ENCODE measurements at regions not wholly inside any gene's neighbourhood (a gene's known extent, or its start where the extent isn't known, plus 50 kb on each side); places are given as distances from the start of the nearest gene placed in this dataset.
A peak's percentile ranks its signal among the peaks of the same experiment; 100 is the strongest.

DNA sequence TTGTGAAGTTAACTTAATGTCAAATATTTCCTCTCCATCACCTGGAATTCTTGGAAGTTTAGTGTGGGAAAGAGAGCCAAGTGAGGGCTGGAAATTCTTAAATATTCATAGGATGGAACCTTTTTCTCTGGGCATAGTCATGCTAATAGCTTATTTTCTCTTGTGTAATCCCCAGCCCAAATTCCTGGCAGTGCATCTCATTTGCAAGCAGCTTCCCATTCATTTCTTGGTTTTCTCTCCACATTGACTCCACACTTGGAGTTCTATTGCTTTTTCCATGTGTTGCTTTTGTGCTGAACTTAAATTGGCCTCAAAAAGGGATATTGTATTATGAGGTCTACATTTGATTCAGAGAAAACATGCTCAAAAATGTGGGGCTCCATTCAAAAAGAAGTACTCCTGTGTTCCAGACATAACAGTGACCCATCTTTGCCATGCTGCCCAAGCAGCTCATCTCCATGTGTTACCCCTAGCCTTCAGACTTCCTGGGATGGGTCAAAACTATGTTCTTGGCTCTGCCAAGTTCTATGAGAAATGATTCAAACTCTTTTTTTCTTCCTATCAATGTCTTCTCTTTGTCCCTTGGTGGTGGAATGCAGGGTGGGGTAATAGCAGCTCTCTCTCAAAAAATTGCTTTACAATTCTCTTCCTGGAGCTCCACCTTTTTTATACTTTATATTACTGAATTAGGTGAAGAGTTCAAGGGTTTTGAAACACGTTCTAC, 2471.5 kb downstream of the PCDH9 start:
- Histone ChIP-seq H3K9me3 (ENCODE audit: insufficient read depth, low read depth, low read length) (no peaks in the 10 kb centered on the region), H4K20me1 (ENCODE audit: insufficient read depth, low read length) (no peaks in the 10 kb centered on the region), H3K27ac (ENCODE audit: low read depth, low read length) (no peak overlapping the region), H3K4me1 (ENCODE audit: insufficient read depth, low read length) (no peaks in the 10 kb centered on the region), H2AFZ (ENCODE audit: low read depth, low read length) (no peak overlapping the region), H3K36me3 (ENCODE audit: insufficient read depth, low read length) (no peaks in the 10 kb centered on the region), H3K9ac (ENCODE audit: low read length) (no peak overlapping the region), H3K4me2 (ENCODE audit: low read length) (no peak overlapping the region), H3K79me2 (ENCODE audit: insufficient read depth, low read length) (no peaks in the 10 kb centered on the region), H3K27me3 (ENCODE audit: insufficient read depth, low read length) (no peaks in the 10 kb centered on the region), H3K4me3 (ENCODE audit: insufficient read depth, low read depth, low read length) (no peak overlapping the region)
- Mint-ChIP-seq H3K36me3 (ENCODE audit: low read depth, unreplicated experiment) (no peaks in the 10 kb centered on the region), H3K27ac (ENCODE audit: unreplicated experiment) (no peak overlapping the region), H3K4me1 (ENCODE audit: low read depth, unreplicated experiment) (no peaks in the 10 kb centered on the region), H3K27me3 (ENCODE audit: low read depth, unreplicated experiment) (no peaks in the 10 kb centered on the region), H3K9me3 (ENCODE audit: unreplicated experiment) (no peaks in the 10 kb centered on the region), H3K4me3 (ENCODE audit: unreplicated experiment) (no peak overlapping the region)
- TF ChIP-seq, protein P1, sequence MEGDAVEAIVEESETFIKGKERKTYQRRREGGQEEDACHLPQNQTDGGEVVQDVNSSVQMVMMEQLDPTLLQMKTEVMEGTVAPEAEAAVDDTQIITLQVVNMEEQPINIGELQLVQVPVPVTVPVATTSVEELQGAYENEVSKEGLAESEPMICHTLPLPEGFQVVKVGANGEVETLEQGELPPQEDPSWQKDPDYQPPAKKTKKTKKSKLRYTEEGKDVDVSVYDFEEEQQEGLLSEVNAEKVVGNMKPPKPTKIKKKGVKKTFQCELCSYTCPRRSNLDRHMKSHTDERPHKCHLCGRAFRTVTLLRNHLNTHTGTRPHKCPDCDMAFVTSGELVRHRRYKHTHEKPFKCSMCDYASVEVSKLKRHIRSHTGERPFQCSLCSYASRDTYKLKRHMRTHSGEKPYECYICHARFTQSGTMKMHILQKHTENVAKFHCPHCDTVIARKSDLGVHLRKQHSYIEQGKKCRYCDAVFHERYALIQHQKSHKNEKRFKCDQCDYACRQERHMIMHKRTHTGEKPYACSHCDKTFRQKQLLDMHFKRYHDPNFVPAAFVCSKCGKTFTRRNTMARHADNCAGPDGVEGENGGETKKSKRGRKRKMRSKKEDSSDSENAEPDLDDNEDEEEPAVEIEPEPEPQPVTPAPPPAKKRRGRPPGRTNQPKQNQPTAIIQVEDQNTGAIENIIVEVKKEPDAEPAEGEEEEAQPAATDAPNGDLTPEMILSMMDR (IDR thresholded peaks at IDR 0.05; ENCODE audit: insufficient read depth, low read depth, low read length), result no peak
- no peak for TF ChIP-seq EZH2 (IDR thresholded peaks at IDR 0.05; ENCODE audit: insufficient read depth, low read length)
- DNase-seq (ENCODE audit: low read depth), result peak; percentile 39
- FAIRE-seq, result no peak

DNA sequence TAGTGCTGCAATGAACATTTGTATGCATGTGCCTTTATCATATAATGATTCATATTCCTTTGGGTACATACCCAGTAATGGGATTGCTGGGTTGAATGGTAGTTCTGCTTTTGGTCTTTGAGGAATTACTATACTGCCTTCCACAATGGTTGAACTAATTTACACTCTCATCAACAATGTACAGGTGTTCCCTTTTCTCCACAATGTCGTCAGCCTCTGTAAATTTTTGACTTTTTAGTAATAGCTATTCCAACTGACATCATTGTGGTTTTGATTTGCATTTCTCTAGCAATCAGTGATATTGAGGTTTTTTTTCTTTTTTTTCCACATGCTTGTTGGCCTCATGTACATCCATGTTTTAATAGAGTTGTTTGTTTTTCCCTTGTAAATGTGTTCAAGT, 2473.5 kb downstream of the PCDH9 start:
- Mint-ChIP-seq H3K27me3 (ENCODE audit: low read depth, unreplicated experiment) (no peaks in the 10 kb centered on the region), H3K4me3 (ENCODE audit: unreplicated experiment) (no peak overlapping the region), H3K9me3 (ENCODE audit: unreplicated experiment) (no peaks in the 10 kb centered on the region), H3K27ac (ENCODE audit: unreplicated experiment) (no peak overlapping the region), H3K36me3 (ENCODE audit: low read depth, unreplicated experiment) (no peaks in the 10 kb centered on the region), H3K4me1 (ENCODE audit: low read depth, unreplicated experiment) (no peaks in the 10 kb centered on the region)
- Histone ChIP-seq H3K27me3 (ENCODE audit: insufficient read depth, low read length) (no peaks in the 10 kb centered on the region), H3K9me3 (ENCODE audit: insufficient read depth, low read depth, low read length) (no peaks in the 10 kb centered on the region), H4K20me1 (ENCODE audit: insufficient read depth, low read length) (no peaks in the 10 kb centered on the region), H3K27ac (ENCODE audit: low read depth, low read length) (no peak overlapping the region), H3K4me3 (ENCODE audit: insufficient read depth, low read depth, low read length) (no peak overlapping the region), H3K4me2 (ENCODE audit: low read length) (no peak overlapping the region), H2AFZ (ENCODE audit: low read depth, low read length) (no peak overlapping the region), H3K79me2 (ENCODE audit: insufficient read depth, low read length) (no peaks in the 10 kb centered on the region), H3K4me1 (ENCODE audit: insufficient read depth, low read length) (no peaks in the 10 kb centered on the region), H3K9ac (ENCODE audit: low read length) (no peak overlapping the region), H3K36me3 (ENCODE audit: insufficient read depth, low read length) (no peaks in the 10 kb centered on the region)
- DNase-seq (ENCODE audit: low read depth) (peak; percentile 61), FAIRE-seq (no peak)
- TF ChIP-seq EZH2 (IDR thresholded peaks at IDR 0.05; ENCODE audit: insufficient read depth, low read length), result no peak
- TF ChIP-seq, protein P1 (IDR thresholded peaks at IDR 0.05; ENCODE audit: insufficient read depth, low read depth, low read length), result no peak

DNA sequence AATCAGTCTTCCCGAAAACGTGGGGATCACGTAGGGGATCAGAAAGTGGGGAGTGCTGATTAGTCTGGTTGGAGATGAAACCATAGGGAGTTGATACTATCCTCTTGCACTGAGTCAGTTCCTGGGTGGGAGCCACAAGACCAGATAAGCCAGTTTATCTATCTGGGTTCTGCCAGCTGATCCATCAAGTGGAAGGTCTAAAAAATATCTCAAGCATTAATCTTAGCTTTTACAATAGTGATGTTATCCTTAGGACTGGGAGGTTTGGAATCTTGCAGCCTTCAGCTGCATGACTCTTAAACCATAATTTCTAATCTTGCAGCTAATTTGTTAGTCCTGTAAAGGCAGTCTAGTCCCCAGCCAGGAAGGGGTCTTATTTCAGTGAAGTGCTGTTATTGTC, 2474.2 kb downstream of the PCDH9 start:
- no peaks in the 10 kb centered on the region for H3K36me3 ChIP-seq (ENCODE audit: insufficient read depth, low read length)
- Mint-ChIP-seq H3K27me3 (ENCODE audit: low read depth, unreplicated experiment) (no peaks in the 10 kb centered on the region), H3K4me3 (ENCODE audit: unreplicated experiment) (no peak overlapping the region), H3K9me3 (ENCODE audit: unreplicated experiment) (no peaks in the 10 kb centered on the region), H3K36me3 (ENCODE audit: low read depth, unreplicated experiment) (no peaks in the 10 kb centered on the region), H3K4me1 (ENCODE audit: low read depth, unreplicated experiment) (no peaks in the 10 kb centered on the region), H3K27ac (ENCODE audit: unreplicated experiment) (no peak overlapping the region)
- no peaks in the 10 kb centered on the region for H3K27me3 ChIP-seq (ENCODE audit: insufficient read depth, low read length)
- TF ChIP-seq, protein P1 (IDR thresholded peaks at IDR 0.05; ENCODE audit: insufficient read depth, low read depth, low read length), result no peak
- TF ChIP-seq EZH2 (IDR thresholded peaks at IDR 0.05; ENCODE audit: insufficient read depth, low read length), result no peak
- no peaks in the 10 kb centered on the region for H3K79me2 ChIP-seq (ENCODE audit: insufficient read depth, low read length)
- no peak overlapping the region for H3K4me3 ChIP-seq (ENCODE audit: insufficient read depth, low read depth, low read length)
- H3K4me1 ChIP-seq (ENCODE audit: insufficient read depth, low read length), result no peaks in the 10 kb centered on the region
- FAIRE-seq (no peak), DNase-seq (ENCODE audit: low read depth) (peak; percentile 80)
- no peak overlapping the region for H2AFZ ChIP-seq (ENCODE audit: low read depth, low read length)
- no peaks in the 10 kb centered on the region for H4K20me1 ChIP-seq (ENCODE audit: insufficient read depth, low read length)
- H3K9me3 ChIP-seq (ENCODE audit: insufficient read depth, low read depth, low read length), result no peaks in the 10 kb centered on the region
- H3K4me2 ChIP-seq (ENCODE audit: low read length), result no peak overlapping the region
- H3K9ac ChIP-seq (ENCODE audit: low read length), result no peak overlapping the region
- H3K27ac ChIP-seq (ENCODE audit: low read depth, low read length), result no peak overlapping the region

Data from astrocyte (in vitro differentiated cells and primary cell).